GM23338 (cell line): ENCODE measurements at regions not wholly inside any gene's neighbourhood (a gene's known extent, or its start where the extent isn't known, plus 50 kb on each side); places are given as distances from the start of the nearest gene placed in this dataset.
A peak's percentile ranks its signal among the peaks of the same experiment; 100 is the strongest.

Experiments used
- ATAC-seq: fragments of 200-7000 bp; cut with Tn5 transposase; 3 replicates; pipeline ENCODE4 v1.9.1; 2020
- DNase-seq: peaks from one replicate; pipeline ENCODE4 v3.0.0-alpha.2; 2015; ENCODE audit warnings: low spot score
- H2AFZ ChIP-seq: fragments of 200-600 bp; sonication (generic); 2 replicates; pipeline ENCODE4 v1.8.0; 2016; ENCODE audit warnings: antibody characterized with exemption, mild to moderate bottlenecking, moderate library complexity
- H3F3A ChIP-seq: fragments of 200-600 bp; sonication (generic); replicated peaks from 2 replicates; pipeline ENCODE4 v1.8.0; 2017; ENCODE audit warnings: antibody characterized with exemption, mixed run types, low read depth
- H3K27ac ChIP-seq: fragments of 200-600 bp; sonication (generic); 2 replicates; pipeline ENCODE4 v1.6.1; 2016; ENCODE audit warnings: low read depth
- H3K27me3 ChIP-seq: fragments of 200-600 bp; sonication (generic); 2 replicates; pipeline ENCODE4 v1.8.0; 2016; ENCODE audit warnings: mild to moderate bottlenecking, mixed run types, moderate library complexity; ENCODE audit not compliant: insufficient read depth
- H3K36me3 ChIP-seq: fragments of 200-600 bp; sonication (generic); 2 replicates; pipeline ENCODE4 v1.8.0; 2016; ENCODE audit warnings: mild to moderate bottlenecking; ENCODE audit not compliant: insufficient read depth
- H3K4me1 ChIP-seq: fragments of 200-600 bp; sonication (generic); 2 replicates; pipeline ENCODE4 v1.8.0; 2016; ENCODE audit warnings: mild to moderate bottlenecking, moderate library complexity; ENCODE audit not compliant: insufficient read depth
- H3K4me2 ChIP-seq: fragments of 200-600 bp; sonication (generic); 2 replicates; pipeline ENCODE4 v1.7.1; 2017; ENCODE audit warnings: mixed run types
- H3K4me3 ChIP-seq: fragments of 200-600 bp; sonication (generic); 2 replicates; pipeline ENCODE4 v1.6.1; 2016; ENCODE audit warnings: mixed run types
- H3K79me2 ChIP-seq: fragments of 200-600 bp; sonication (generic); replicated peaks from 2 replicates; pipeline ENCODE4 v1.8.0; 2017; ENCODE audit warnings: mild to moderate bottlenecking; ENCODE audit not compliant: insufficient read depth
- H3K9me2 ChIP-seq: fragments of 200-600 bp; sonication (generic); 2 replicates; pipeline ENCODE4 v1.8.0; 2017; ENCODE audit not compliant: insufficient read depth
- H4K20me1 ChIP-seq: fragments of 200-600 bp; sonication (generic); replicated peaks from 2 replicates; pipeline ENCODE4 v1.8.0; 2017; ENCODE audit warnings: mild to moderate bottlenecking; ENCODE audit not compliant: insufficient read depth
- H3K27ac Mint-ChIP-seq: 2 replicates; pipeline ENCODE4 v1.8.0; 2020; ENCODE audit warnings: inconsistent platforms, mild to moderate bottlenecking, moderate library complexity, mixed read lengths
- H3K27me3 Mint-ChIP-seq: 3 replicates; pipeline ENCODE4 v1.8.0; 2022; ENCODE audit warnings: low read depth, mild to moderate bottlenecking, moderate library complexity, mixed read lengths, inconsistent platforms; ENCODE audit not compliant: insufficient read depth, poor library complexity
- H3K36me3 Mint-ChIP-seq: 3 replicates; pipeline ENCODE4 v1.8.0; 2021; ENCODE audit warnings: low read depth, mild to moderate bottlenecking, inconsistent platforms, moderate library complexity, mixed read lengths
- H3K4me1 Mint-ChIP-seq: 3 replicates; pipeline ENCODE4 v1.8.0; 2020; ENCODE audit warnings: mild to moderate bottlenecking, inconsistent platforms, mixed read lengths
- H3K4me3 Mint-ChIP-seq: 3 replicates; pipeline ENCODE4 v1.8.0; 2021; ENCODE audit warnings: moderate library complexity, mild to moderate bottlenecking, inconsistent platforms, mixed read lengths
- H3K9me3 Mint-ChIP-seq: 3 replicates; pipeline ENCODE4 v1.8.0; 2020; ENCODE audit warnings: moderate library complexity, mild to moderate bottlenecking, inconsistent platforms, mixed read lengths
- EZH2 ChIP-seq: fragments of 200-600 bp; sonication (generic); IDR thresholded peaks from one replicate; pipeline ENCODE4 v1.8.0; 2017; ENCODE audit warnings: antibody characterized with exemption, mild to moderate bottlenecking, low read depth; ENCODE audit not compliant: unreplicated experiment
- EZH2phosphoT487 ChIP-seq: fragments of 200-600 bp; sonication (generic); IDR thresholded peaks from one replicate; pipeline ENCODE4 v1.8.1; 2018; ENCODE audit warnings: antibody characterized with exemption; ENCODE audit not compliant: unreplicated experiment
- JUNB ChIP-seq: IDR thresholded peaks from one replicate; pipeline ENCODE4 v1.6.1; 2016; ENCODE audit warnings: antibody characterized with exemption; ENCODE audit not compliant: unreplicated experiment
- NANOG ChIP-seq: IDR thresholded peaks from 2 replicates; pipeline ENCODE4 v1.6.1; 2016; ENCODE audit warnings: antibody characterized with exemption, borderline replicate concordance
- STAT1 ChIP-seq: IDR thresholded peaks from one replicate; pipeline ENCODE4 v1.6.1; 2016; ENCODE audit warnings: antibody characterized with exemption; ENCODE audit not compliant: unreplicated experiment
- TF ChIP-seq, protein P1 (sequence below): IDR thresholded peaks from one replicate; pipeline ENCODE4 v1.6.1; 2018; ENCODE audit warnings: antibody characterized with exemption; ENCODE audit not compliant: unreplicated experiment
- TF ChIP-seq, protein P2 (sequence below): IDR thresholded peaks from 2 replicates; pipeline ENCODE4 v1.6.1; 2016; ENCODE audit warnings: antibody characterized with exemption

DNA sequence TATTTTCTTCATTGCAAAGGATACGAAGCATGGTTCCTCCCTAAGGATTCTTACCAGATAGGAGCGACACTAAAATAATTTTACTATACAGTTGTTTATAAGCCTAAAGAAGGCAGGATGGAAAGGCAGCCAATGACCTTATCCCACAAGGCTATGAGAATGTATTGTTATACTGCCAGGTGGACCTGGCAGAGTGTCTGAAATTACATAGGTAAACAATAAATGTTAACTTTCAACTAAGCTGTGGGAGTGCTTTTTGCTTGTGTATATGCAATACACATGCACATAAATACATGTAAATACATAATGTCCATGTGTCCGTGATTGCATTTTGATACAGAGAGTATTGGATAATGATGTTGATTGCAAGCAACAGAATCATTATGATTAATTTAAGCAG, 850.6 kb downstream of the CENPC start (continued):
- TF ChIP-seq, protein P1, sequence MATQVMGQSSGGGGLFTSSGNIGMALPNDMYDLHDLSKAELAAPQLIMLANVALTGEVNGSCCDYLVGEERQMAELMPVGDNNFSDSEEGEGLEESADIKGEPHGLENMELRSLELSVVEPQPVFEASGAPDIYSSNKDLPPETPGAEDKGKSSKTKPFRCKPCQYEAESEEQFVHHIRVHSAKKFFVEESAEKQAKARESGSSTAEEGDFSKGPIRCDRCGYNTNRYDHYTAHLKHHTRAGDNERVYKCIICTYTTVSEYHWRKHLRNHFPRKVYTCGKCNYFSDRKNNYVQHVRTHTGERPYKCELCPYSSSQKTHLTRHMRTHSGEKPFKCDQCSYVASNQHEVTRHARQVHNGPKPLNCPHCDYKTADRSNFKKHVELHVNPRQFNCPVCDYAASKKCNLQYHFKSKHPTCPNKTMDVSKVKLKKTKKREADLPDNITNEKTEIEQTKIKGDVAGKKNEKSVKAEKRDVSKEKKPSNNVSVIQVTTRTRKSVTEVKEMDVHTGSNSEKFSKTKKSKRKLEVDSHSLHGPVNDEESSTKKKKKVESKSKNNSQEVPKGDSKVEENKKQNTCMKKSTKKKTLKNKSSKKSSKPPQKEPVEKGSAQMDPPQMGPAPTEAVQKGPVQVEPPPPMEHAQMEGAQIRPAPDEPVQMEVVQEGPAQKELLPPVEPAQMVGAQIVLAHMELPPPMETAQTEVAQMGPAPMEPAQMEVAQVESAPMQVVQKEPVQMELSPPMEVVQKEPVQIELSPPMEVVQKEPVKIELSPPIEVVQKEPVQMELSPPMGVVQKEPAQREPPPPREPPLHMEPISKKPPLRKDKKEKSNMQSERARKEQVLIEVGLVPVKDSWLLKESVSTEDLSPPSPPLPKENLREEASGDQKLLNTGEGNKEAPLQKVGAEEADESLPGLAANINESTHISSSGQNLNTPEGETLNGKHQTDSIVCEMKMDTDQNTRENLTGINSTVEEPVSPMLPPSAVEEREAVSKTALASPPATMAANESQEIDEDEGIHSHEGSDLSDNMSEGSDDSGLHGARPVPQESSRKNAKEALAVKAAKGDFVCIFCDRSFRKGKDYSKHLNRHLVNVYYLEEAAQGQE, result no peak

DNA sequence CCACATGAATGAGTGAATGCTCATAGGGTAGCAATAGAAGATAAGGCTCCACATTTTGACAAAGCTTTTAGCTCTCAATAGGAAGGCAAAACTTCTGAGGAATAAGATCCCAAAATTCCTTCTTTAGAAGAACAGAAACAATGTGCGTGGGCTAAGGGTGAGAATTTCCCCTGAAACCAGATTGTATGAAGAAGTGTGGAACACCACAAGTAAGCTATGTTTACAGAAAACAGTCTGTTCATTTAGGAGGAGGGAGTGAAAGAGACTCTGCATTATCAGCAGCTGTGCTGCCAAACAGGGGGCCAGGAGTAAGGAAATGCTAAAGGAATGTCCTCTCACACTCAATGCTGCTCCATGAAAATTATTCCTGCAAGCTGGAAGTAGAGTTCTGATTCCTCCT, 851.6 kb downstream of the CENPC start:
- no peak overlapping the region for H3K4me3 Mint-ChIP-seq
- no peaks in the 10 kb centered on the region for H4K20me1 ChIP-seq
- H3K79me2 ChIP-seq, result no peaks in the 10 kb centered on the region
- H3K4me1 ChIP-seq, result no peaks in the 10 kb centered on the region; the same call in 1 of the 2 replicates
- H3K9me2 ChIP-seq, result no peaks in the 10 kb centered on the region
- H3F3A ChIP-seq, result no peaks in the 10 kb centered on the region
- no peak overlapping the region for H3K4me3 ChIP-seq
- peak overlapping the region; percentile 39; the same call in 1 of the 2 replicates for H2AFZ ChIP-seq
- no peaks in the 10 kb centered on the region for H3K9me3 Mint-ChIP-seq
- H3K27me3 ChIP-seq, result no peaks in the 10 kb centered on the region
- DNase-seq (peak; percentile 4), ATAC-seq (peak; percentile 53)
- no peak overlapping the region for H3K4me2 ChIP-seq
- no peak overlapping the region for H3K27ac ChIP-seq
- H3K36me3 Mint-ChIP-seq, result no peaks in the 10 kb centered on the region
- peaks cover 6% of the 10 kb centered on the region; the same call in 2 of the 3 replicates for H3K4me1 Mint-ChIP-seq
- H3K27me3 Mint-ChIP-seq, result no peaks in the 10 kb centered on the region
- H3K27ac Mint-ChIP-seq, result peak overlapping the region; percentile 18; the same call in 1 of the 2 replicates
- TF ChIP-seq, protein P2, sequence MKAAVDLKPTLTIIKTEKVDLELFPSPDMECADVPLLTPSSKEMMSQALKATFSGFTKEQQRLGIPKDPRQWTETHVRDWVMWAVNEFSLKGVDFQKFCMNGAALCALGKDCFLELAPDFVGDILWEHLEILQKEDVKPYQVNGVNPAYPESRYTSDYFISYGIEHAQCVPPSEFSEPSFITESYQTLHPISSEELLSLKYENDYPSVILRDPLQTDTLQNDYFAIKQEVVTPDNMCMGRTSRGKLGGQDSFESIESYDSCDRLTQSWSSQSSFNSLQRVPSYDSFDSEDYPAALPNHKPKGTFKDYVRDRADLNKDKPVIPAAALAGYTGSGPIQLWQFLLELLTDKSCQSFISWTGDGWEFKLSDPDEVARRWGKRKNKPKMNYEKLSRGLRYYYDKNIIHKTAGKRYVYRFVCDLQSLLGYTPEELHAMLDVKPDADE, result no peak
- no peak for TF ChIP-seq EZH2phosphoT487
- no peak for TF ChIP-seq NANOG
- TF ChIP-seq, protein P1, result no peak
- no peak for TF ChIP-seq JUNB
- TF ChIP-seq EZH2, result no peak
- no peak for TF ChIP-seq STAT1
- no peaks in the 10 kb centered on the region for H3K36me3 ChIP-seq
